Cardiac septum (tissue), 1 donor: ENCODE measurements at regions not wholly inside any gene's neighbourhood (a gene's known extent, or its start where the extent isn't known, plus 50 kb on each side); places are given as distances from the start of the nearest gene placed in this dataset.

Source experiments
- DNase-seq: peaks from one replicate; pipeline ENCODE4 v3.0.0-alpha.2; 2020; ENCODE audit warnings: low spot score
- intact Hi-C: fragments of 100-400 bp; cut with DNase I; formaldehyde crosslinking; loops from one replicate; pipeline ENCODE4 v1.14.0; 2022
- donor health status: DM: no; HTN: no; CAD: no.

DNA sequence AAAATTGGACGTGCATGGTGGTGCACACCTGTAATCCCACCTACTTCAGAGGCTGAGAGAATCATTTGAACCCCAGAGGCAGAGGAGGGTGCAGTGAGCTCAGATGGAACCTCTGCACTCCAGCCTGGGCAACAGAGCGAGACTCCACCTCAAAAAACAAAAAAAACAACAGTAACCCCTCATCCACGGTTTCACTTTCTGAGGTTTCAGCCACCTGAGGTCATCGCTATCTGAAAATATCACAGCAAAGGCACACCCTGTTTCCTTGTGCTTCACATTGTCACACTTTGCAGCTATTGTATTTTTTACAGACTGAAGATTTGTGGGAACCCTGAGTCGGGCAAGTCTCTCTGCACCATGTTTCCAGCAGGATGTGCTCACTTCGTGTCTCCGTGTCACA, 54.1 kb upstream of the FOXQ1 start:
- no peak for DNase-seq
- intact Hi-C loops, result no loop called here

DNA sequence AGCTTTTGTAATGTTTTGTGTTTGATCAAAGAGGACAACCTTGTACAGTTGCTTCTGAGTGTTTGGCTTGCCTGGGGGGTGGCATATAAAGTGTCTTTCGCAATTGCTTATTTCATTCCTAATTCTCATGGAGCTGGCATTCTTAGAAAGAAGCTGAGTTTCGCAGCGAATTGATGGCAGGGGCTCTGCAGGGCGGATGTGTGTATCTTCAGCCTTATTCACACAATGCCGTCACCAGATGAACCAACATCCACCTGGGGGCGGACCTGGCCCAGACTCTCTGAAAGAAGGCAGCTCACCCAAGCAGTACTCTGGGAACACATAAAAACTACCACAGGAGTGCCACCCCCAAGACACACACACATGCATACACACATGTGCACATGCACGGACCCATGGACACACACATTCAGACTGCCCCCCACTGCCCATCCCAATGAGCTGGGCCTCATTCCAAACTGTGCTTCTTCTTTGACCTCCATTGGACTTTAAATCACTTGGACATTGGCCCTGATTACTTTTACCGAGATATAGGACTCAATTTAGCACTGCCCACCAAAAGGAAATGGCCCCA, 55.4 kb upstream of the FOXQ1 start:
- no peak for DNase-seq
- intact Hi-C loops, result no loop called here

DNA sequence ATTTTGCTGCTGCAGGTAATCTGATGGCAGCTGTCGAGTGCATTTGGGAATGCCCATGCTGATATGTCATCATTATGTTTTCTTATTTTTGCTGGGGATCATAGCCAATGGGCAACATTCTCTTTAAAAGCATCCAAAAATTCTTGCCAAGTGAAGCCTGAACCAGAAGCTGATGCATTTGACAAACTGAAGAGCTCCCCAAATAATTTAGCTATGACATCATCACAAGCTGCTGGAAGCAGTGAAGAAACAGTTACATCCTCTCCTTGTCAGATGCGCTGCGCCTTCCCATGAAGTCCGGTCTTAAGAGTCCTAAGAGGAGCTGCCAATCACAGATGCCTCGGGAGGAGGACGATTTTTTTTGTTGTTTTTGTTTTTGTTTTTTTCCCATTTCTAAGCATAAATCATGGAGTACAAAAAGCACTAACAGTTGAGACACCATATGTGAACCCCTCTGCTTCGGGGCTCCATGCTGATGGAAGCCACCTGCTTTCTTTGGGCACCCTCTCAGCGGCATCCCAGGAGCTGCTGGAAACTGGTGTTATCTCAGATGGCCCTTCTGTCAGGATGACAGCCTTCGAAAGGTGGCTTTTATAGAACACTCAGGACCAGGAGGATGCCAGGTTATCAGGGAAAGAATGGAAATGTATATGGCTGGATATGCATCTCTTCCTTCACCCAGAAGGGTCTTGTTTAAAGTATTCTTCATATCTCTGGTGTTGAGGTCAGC, 56.1 kb upstream of the FOXQ1 start:
- no peak for DNase-seq
- intact Hi-C loops, result no loop called here

DNA sequence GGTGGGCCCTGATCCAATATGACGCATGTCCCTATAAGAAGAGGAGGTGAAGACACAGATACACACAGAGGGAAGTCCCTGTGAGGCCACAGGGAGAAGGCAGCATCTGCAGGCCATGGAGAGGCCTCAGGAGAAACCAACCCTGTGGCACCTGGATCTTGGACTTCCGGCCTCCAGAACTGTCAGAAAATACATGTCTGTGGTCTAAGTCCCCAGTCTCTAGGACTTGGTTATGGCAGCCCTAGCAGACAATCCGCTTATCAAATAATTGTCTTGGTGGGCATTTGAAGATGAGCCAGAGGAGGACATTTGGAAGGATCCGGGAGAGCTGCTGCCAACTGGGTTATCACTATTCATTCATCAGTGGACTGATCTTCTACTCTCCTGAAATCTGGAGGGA, 57.6 kb upstream of the FOXQ1 start:
- DNase-seq, result no peak
- intact Hi-C loops, result no loop called here

DNA sequence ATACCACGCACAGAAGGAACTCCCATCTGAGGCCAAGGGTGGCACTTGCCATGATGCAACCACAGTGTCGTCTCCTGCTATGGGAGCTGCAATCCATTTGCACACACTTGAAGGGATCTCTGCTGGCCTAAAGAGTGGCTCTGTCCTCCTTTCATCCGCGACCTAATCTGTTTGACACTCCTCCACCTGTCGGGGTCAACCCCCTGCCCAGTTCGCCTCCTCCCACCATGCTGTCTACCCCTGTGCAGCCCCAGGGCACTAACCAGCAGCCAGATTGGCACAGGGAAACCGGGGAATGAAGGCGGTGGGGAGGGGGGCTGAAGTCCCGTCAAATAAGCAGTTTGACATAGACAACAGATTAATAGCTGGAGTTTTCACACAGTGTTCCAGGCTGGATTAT, 58.1 kb upstream of the FOXQ1 start:
- intact Hi-C loops, result no loop called here
- DNase-seq, result no peak

DNA sequence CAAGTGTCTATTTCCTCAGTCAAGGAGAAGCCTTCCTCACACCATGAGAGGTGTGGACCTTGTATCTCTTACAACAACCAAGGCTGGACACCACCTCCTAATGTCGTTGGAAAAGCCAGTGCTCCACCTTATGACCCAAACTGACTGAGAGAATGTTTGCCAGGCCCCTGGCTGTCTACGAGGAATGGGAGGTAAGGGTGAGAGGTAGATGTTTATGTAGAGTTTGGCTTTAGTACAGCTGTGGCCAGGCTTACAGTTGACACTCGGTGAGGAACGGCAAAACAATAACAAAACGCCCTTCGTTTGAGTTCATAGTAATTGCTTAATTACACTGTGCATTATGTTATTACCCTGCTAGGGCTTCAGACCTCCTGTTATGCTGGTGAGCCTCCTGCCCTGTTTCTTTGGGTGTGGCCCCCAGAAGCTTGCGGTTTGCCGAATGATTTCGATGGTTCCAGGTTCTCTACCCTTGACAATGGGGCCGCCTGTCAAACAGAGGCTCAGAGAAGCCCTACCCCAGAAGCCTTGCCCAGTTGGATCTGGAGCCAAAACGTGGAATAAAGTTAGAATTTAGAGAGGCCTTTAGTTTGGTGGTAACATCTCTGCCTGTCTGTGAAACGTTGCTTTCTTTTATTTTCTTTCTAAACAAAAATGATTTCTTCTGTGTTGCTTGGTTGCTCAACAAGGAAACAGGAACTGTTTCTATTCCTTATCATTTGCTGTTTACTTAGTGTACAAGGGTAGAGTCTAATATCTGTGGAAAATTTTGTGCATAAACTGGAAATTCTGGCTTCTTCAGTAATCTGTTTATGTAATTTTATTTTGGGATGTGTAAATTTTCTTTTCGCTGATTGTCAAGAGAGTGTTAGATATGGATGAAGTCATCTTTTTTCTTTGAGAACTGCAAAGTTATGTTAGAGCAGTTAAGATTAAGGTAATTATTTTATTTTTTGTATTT, 60.4 kb upstream of the FOXQ1 start:
- no peak for DNase-seq
- intact Hi-C loops, result no loop called here

DNA sequence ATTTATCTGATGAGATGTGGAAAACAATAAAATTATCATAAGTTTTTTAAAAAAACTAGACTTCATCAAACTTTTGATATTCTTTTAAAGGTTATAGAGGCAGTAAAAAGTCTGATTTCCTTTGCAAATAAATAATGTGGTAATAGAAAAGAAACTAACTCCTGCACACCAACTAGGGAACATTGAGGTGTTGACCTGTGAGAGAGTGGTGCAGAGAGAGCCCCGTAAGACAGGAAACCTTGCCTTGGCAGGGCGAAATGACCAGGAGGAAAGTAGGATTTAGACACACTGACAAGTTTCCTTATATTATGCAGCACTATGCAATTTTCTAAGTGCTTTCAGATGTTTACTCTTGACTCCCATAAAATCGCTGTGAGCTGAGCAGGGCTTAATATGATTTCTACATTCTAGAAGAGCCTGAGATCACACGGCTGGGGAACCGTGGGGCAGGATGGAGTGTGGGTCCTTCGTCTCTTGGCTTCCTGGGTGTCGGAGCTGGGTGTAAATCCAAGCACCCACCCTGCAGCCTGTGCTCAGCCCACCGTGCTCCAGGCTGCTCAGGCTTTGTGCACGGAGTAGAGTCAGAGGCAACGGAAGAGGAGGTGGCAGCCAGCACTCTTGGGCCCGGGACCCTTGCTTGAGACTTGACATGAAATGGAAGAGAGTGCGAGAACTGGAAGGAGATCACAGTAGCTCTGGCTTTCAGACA, 61.3 kb upstream of the FOXQ1 start:
- intact Hi-C loops, result no loop called here
- no peak for DNase-seq

DNA sequence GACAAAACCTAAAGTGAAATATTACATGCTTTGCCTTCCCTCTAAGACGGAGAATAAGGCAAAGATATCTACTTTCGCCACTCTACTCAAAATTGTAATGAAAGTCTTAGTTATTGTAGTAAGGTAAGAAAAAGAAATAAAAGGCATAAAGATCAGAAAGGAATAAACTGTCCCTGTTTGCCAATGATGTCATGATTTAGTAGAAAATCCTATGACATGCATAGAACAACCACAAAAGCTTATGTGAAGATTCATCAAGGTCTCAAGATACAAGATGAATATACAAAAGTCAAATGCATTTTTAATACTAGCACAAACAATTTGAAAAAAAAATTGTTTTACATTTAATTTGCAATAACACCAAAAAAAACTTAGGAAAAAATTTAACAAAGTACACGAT, 64.0 kb upstream of the FOXQ1 start:
- DNase-seq, result no peak
- intact Hi-C loops, result no loop called here

DNA sequence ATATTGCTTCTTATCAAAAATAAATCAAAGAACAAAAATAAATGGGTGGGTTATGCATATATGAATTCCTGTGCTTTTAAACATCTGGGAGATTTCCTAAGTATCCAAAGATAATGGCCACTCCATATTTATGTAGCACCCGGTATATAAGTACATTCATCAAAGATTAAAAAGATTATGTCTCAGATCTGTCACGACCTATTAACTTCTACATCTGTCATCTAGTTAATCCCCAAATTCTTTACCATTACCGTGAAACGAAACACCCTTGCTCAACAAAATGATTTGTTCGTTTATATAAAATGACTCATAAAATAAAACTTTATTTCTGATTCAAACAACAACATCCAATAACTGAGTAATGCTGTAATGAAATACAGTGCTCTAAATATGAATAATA, 64.8 kb upstream of the FOXQ1 start:
- DNase-seq, result no peak
- intact Hi-C loops, result no loop called here

DNA sequence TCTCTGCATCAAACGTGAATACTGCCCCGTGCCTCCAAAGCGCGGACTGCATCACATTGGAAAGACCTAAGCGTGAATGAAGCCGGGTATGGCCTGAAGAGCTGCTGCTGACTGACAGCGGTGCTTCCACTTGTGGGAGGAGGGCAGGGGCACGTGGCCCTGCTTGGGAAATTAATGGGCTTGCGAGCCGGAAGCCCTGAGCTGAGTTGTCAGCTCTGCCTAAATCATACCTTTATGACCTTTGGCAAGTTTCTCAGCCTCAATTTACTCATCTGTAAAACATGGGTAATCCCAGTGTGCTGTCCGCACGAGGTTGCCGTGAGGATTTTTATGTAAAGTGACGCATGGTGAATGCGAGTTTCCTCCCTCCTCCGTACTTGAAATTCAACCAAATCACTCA, 67.0 kb upstream of the FOXQ1 start:
- DNase-seq, result no peak
- intact Hi-C loops, result no loop called here

DNA sequence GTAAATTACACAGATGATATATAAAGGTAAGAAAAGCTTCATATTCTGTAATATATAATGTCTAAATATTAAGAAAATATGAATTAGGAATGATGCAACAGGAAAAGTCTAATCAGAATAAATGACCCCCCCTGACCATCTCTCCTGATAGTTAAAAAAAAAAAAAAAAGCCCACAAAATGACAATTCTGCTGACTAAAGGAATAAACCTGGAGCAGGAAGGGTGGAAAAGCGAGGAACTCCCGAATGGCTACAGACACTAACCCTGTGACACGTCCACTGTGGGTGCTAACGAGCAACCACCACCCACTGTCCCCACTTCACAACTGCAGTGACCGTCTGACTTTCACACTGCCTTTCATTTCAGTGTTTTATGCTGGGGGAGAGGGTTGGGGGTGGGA, 67.6 kb upstream of the FOXQ1 start:
- DNase-seq, result no peak
- intact Hi-C loops, result no loop called here

DNA sequence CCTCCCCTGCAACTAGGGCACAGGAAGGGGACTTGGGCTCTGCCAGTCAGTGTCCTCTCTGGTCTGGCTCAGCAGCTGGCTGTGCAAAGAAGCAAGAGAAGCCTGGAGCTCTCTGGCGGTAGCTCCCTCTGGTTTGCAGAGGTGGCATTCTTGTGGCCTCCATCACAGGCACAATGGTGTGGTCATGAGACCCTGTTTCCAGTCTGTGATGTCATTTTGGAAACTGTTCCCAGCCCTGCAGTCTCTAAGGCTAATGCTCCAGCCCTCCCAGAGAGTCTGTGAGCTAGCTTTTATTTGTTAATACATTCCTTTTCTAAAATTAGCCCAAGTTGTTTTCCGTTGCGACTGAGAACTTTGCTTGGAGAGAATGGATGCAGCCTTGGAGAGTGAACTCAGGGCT, 69.5 kb upstream of the FOXQ1 start:
- no peak for DNase-seq
- intact Hi-C loops, result no loop called here

DNA sequence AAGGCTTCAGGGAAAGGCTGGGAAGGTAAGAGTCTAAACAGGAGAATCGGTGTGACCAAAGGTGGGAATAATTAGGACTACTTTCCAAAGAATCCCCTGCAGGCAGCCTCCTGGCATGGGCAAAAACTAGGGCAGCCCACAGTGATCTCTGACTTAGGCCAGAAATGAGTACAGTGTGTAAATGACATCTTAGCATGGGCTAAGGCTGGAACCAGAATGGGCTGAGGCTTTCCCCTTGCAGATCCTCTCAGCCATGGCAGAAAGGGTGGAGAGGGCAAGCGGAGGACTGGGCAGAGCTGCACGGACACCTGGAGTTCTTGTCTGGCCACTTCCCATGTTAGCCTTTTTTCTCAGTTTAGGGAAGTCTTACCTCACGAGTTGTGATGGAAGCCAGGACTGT, 69.9 kb upstream of the FOXQ1 start:
- intact Hi-C loops, result no loop called here
- DNase-seq, result no peak

DNA sequence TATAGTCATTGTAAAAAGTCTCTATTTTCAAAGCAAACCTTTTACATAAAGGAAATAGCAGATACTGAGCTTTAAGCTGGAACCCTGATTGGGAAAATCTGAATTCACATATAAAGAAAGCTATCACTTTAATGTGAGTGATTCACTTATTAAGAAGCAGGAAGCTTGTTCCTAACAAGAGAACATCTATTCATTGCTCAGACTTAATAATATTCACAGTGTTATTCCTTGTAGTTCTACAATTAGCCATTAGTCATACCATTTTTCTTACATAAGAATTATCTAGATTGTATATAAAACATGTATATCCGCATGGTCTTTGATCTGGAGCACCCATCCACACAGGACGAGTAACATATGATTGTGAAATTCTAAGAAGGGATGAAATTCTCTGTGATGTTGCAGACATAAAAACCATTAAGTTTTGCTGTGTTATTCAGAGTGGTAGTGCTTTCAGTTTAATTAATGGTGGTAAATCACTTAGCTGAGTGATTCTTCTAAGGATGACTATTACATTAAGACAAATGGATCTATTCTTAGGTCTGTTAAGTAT, 71.1 kb upstream of the FOXQ1 start:
- intact Hi-C loops, result no loop called here
- no peak for DNase-seq

DNA sequence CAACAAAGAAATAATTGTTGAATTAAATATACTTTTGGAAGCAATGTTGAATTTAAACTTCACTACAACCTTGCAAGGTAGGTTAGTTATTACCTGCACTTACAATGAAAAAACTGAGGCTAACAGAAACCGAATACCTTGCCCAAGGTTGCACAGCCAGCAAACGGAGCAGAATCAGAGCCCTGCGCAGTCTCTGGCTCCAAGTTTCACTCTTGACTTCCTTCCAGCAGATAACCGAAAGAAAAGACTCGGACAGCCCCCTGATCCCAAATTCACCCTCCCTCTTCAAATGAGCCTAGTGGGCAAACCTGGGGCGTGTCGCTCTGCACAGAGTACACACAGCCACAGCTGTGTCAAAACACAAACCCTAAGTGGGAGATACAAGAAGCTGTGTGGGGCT, 72.1 kb upstream of the FOXQ1 start:
- intact Hi-C loops, result no loop called here
- DNase-seq, result no peak

DNA sequence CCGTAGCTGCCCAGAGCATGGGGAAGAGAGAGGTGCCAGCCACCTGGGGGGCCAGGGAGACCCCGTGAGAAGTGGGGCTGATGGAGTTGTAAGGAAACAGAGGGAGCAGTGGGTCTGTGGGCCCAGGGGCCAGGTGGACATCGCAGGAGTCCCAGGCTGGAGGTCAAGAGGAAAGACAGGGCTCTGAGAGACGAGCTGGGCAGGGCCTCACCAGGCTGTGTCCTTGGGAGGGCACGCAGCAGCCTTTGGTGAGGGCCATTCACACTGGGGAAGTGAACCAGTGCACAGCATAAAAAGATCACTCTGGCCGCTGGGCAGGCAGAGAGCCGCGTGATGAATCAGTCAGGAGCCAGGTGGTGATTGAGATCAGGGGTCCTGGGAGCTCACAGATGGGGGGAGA, 73.9 kb upstream of the FOXQ1 start:
- intact Hi-C loops, result no loop called here
- DNase-seq, result no peak

DNA sequence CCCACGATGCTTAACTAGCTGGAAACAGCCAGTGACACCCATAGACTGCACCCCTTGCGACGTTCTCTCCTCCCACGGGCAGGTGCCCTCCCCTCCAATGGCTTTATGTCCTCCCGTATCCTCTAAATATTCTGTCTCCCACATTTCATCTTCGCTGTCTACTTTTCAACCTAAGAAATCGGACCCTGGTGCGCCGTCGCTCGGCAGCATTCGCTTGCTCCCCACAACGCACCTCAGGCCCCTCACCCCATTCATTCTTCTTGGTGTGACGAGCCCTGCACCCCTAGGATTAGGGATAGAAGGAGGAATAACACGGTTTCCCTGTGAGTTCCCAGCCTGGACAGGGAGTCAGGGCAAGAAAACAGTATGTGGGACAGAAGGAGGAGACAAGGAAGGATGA, 74.3 kb upstream of the FOXQ1 start:
- intact Hi-C loops, result no loop called here
- no peak for DNase-seq

DNA sequence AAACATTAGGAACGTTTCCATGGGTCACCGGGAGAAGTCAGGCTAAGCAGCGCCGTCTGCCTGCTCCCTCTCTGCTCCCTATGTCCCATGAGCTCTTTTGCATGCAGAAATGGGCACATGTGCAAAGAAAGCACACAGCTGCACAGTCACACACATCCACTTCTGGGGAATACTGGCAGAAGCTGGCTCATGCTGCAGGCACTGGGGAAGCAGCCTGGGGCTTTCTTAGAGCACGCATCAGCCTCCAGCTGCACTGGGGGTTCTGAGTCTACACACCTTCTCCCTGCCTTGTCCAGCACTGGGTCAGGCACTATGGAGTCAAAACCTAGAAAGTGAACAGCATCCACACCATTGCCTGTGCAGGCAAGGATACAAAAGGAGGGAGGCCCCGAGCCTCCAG, 76.1 kb upstream of the FOXQ1 start:
- intact Hi-C loops, result no loop called here
- no peak for DNase-seq

DNA sequence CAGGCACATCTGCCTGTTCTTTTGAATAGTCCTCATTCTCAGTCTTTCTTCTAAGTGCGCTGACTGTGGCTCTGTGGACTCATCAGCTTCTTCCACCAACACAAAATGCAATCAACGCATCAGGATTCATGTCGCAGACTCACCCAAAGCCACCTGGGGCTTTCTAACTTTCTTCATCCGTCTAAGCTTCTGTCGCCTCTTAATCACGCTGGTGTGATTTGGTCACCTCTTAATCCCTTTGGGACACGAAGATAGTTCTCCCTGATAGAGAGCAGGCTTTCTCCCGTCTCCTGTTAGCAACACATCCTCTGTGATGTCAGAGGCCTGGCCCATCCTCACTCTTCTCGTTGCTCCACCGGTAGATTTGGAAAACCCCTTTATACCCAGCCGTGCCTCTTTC, 78.0 kb upstream of the FOXQ1 start:
- intact Hi-C loops, result no loop called here
- DNase-seq, result no peak

DNA sequence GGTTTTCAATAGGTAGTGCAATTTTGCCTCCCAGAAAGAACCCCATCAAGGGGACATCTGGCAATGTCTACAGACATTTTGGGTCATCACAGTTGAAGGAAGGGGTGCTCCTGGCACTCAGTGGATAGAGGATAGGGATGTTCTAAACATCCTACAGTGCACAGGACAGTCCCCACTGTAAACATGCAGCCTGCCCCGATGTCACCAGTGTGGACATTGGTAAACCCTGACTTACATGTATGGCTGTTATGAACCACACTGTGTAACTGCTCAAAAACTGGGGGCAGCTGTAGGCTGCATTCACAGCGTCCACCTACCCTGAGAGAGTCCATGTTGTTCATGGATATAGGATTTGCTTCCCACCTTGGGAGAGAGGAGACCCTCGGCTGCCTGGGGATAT, 79.3 kb upstream of the FOXQ1 start:
- no peak for DNase-seq
- intact Hi-C loops, result no loop called here
